Neuronal stem cell (in vitro differentiated cells): ENCODE measurements at regions not wholly inside any gene's neighbourhood (a gene's known extent, or its start where the extent isn't known, plus 50 kb on each side); places are given as distances from the start of the nearest gene placed in this dataset.

Source experiments
- DNase-seq: peaks from one replicate; pipeline ENCODE4 v3.0.0-alpha.2; 2013; ENCODE audit warnings: low spot score
- H2AFZ ChIP-seq: one replicate; pipeline ENCODE4 v1.6.1; 2013; ENCODE audit warnings: mild to moderate bottlenecking, low read length, inconsistent platforms
- H2AK5ac ChIP-seq: 2 replicates; pipeline ENCODE4 v1.6.1; 2013; ENCODE audit warnings: low read depth, mild to moderate bottlenecking, inconsistent platforms, low read length, moderate library complexity, mixed read lengths
- H2BK120ac ChIP-seq: 2 replicates; pipeline ENCODE4 v1.6.1; 2013; ENCODE audit warnings: low read depth, mild to moderate bottlenecking, inconsistent platforms, low read length, moderate library complexity, mixed read lengths
- H2BK12ac ChIP-seq: one replicate; pipeline ENCODE4 v1.6.1; 2013; ENCODE audit warnings: low read length, inconsistent platforms
- H2BK15ac ChIP-seq: 2 replicates; pipeline ENCODE4 v1.6.1; 2013; ENCODE audit warnings: mild to moderate bottlenecking, low read length, inconsistent platforms, mixed read lengths
- H2BK5ac ChIP-seq: one replicate; pipeline ENCODE4 v1.6.1; 2013; ENCODE audit warnings: inconsistent platforms, mild to moderate bottlenecking, low read length, moderate library complexity
- H3K14ac ChIP-seq: one replicate; pipeline ENCODE4 v1.6.1; 2013; ENCODE audit warnings: low read length, inconsistent platforms
- H3K18ac ChIP-seq: 2 replicates; pipeline ENCODE4 v1.6.1; 2013; ENCODE audit warnings: low read length, inconsistent platforms
- H3K23ac ChIP-seq: 2 replicates; pipeline ENCODE4 v1.6.1; 2013; ENCODE audit warnings: low read depth, mild to moderate bottlenecking, mixed read lengths, low read length, inconsistent platforms; ENCODE audit not compliant: poor library complexity
- H3K27ac ChIP-seq: replicated peaks from 3 replicates; pipeline ENCODE4 v1.5.1; 2013; ENCODE audit warnings: low read length, inconsistent platforms
- H3K27me3 ChIP-seq, 3 experiments: 2 replicates each; pipeline ENCODE4 v1.6.1; 2013; ENCODE audit warnings: low read length in 3 of 3, mild to moderate bottlenecking in 2 of 3, inconsistent platforms in 1 of 3, low read depth in 1 of 3, mixed read lengths in 1 of 3, moderate library complexity in 1 of 3; ENCODE audit not compliant: control insufficient read depth in 3 of 3, insufficient read depth in 3 of 3
- H3K36me3 ChIP-seq, 2 donors: replicated peaks in 1 of 2; 2 replicates each; pipeline ENCODE4 v1.6.1; 2013; ENCODE audit warnings: low read length in 2 of 2; ENCODE audit not compliant: control insufficient read depth in 2 of 2, insufficient read depth in 2 of 2
- H3K4ac ChIP-seq: 2 replicates; pipeline ENCODE4 v1.6.1; 2013; ENCODE audit warnings: inconsistent platforms, mild to moderate bottlenecking, low read length, moderate library complexity
- H3K4me1 ChIP-seq, 2 donors: 1 replicate in 1 of 2; 2 replicates in 1 of 2; pipeline ENCODE4 v1.6.1; 2013; ENCODE audit warnings: low read length in 2 of 2, low read depth in 1 of 2; ENCODE audit not compliant: control insufficient read depth in 2 of 2, insufficient read depth in 1 of 2
- H3K4me2 ChIP-seq: one replicate; pipeline ENCODE4 v1.6.1; 2013; ENCODE audit warnings: mild to moderate bottlenecking, low read length, inconsistent platforms; ENCODE audit not compliant: insufficient read depth, poor library complexity, severe bottlenecking
- H3K4me3 ChIP-seq, 2 donors: 2 replicates each; pipeline ENCODE4 v1.5.1; 2013; ENCODE audit warnings: low read length in 2 of 2, mild to moderate bottlenecking in 2 of 2, inconsistent platforms in 1 of 2, moderate library complexity in 1 of 2
- H3K79me1 ChIP-seq: one replicate; pipeline ENCODE4 v1.6.1; 2013; ENCODE audit warnings: low read depth, mild to moderate bottlenecking, inconsistent platforms, low read length, moderate library complexity
- H3K9ac ChIP-seq: one replicate; pipeline ENCODE4 v1.6.1; 2013; ENCODE audit warnings: mild to moderate bottlenecking, low read depth, low read length, inconsistent platforms; ENCODE audit not compliant: poor library complexity
- H3K9me3 ChIP-seq, 2 donors: replicated peaks in 1 of 2; 2 replicates each; pipeline versions ENCODE3 to v1.6.1; 2013; ENCODE audit warnings: low read length in 2 of 2, mild to moderate bottlenecking in 2 of 2, inconsistent platforms in 1 of 2, low read depth in 1 of 2, mixed read lengths in 1 of 2, moderate library complexity in 1 of 2; ENCODE audit not compliant: control insufficient read depth in 2 of 2, insufficient read depth in 1 of 2
- H4K8ac ChIP-seq: one replicate; pipeline ENCODE4 v1.6.1; 2013; ENCODE audit warnings: low read depth, mild to moderate bottlenecking, inconsistent platforms, low read length, moderate library complexity
- H4K91ac ChIP-seq: one replicate; pipeline ENCODE4 v1.6.1; 2013; ENCODE audit warnings: low read length, low read depth, mild to moderate bottlenecking, inconsistent platforms; ENCODE audit not compliant: poor library complexity
- WGBS, 2 donors: extraction: QIAGEN DNeasy Blood & Tissue Kit; methylation state at CpG; one replicate each; pipeline ENCODE4 v1.1.7; 2013; ENCODE audit warnings: missing lambda C conversion rate in 2 of 2, mixed read lengths in 1 of 2; ENCODE audit not compliant: insufficient read length in 2 of 2, insufficient replicate concordance in 1 of 2; ENCODE audit errors: extremely low coverage in 2 of 2; 5-methylcytosine and 5-hydroxymethylcytosine counted together

DNA sequence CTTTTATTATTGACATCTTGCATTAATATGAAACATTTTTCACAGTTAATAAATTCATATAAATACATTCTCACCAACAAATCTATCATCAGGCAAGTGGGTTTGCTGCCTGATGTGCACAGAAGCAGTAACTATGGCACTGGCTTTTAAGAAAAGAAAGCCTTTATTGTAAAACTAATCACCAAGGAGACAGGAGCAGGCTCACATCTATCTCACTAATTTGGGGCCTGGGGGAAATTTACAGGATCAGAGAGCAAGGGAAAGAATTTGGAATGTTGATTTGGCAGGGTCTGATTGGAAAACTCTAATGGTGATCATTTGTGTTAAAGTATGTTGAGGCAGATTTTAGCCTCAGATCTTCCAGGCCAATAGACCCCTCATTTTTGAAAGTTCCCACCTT, 605.7 kb downstream of the POM121L12 start:
- Histone ChIP-seq H2AK5ac (no peak overlapping the region), H3K23ac (no peak overlapping the region), H3K36me3 (no peaks in the 10 kb centered on the region), H3K4me2 (no peak overlapping the region), H2BK5ac (no peak overlapping the region), H3K18ac (no peak overlapping the region), H3K9ac (no peak overlapping the region), H3K27me3 (no peaks in the 10 kb centered on the region), H3K4ac (no peak overlapping the region), H4K91ac (no peak overlapping the region), H3K27ac (no peak overlapping the region), H3K4me1 (peaks cover 0 to 4% of the 10 kb centered on the region in 2 donors), H3K9me3 (no peaks in the 10 kb centered on the region), H2AFZ (no peak overlapping the region), H3K79me1 (no peaks in the 10 kb centered on the region), H4K8ac (no peak overlapping the region), H3K4me3 (no peak overlapping the region), H2BK15ac (no peak overlapping the region), H3K14ac (no peak overlapping the region), H2BK120ac (no peak overlapping the region), H2BK12ac (no peak overlapping the region)
- DNase-seq: no peak

DNA sequence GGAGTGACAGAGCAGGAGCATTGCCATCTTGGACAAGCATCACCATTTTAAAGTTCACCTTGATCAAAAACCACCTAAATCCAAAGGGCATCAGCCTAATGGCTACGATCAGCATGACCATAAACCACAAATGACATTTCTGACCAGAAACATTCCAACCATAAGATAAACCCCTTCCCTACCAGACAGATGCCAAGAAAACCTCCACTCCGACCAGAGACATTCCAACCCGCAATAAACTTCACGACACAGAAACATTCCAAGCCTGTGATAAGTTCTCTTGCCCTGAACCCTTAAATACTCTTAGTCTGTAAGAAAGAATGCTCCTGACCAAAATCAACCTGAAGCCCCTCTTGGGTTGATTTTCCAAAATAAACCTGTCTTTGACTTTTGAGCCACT, 606.9 kb downstream of the POM121L12 start:
- H2BK120ac ChIP-seq: no peak overlapping the region
- DNase-seq: no peak

DNA sequence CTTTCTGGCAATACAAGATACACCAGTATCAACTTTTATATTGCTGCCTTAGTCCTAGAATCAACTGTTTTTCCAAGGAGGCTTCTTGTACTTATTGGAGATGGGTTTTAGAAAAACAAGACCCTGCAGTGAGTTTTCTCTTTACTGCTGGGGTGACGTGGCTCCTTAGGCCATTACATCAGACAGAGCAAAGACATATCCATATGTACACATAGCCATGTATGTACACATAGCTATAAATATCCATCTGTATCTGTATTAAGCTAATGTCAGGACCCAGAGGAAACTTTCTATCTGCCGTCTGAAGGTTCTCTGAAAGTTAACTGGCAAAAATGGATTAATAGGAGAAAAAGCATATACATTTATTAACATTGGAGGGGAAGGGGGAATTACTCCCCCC, 607.4 kb downstream of the POM121L12 start:
- Histone ChIP-seq H3K36me3 (no peaks in the 10 kb centered on the region), H3K4me1 (peaks cover 0 to 4% of the 10 kb centered on the region in 2 donors), H2BK15ac (no peak overlapping the region), H3K4me3 (no peak overlapping the region), H2AK5ac (no peak overlapping the region), H2AFZ (no peak overlapping the region), H3K27me3 (no peaks in the 10 kb centered on the region), H4K91ac (no peak overlapping the region), H3K9me3 (no peaks in the 10 kb centered on the region), H2BK5ac (no peak overlapping the region), H3K14ac (no peak overlapping the region), H3K23ac (no peak overlapping the region), H2BK120ac (no peak overlapping the region), H4K8ac (no peak overlapping the region), H3K9ac (no peak overlapping the region), H3K4ac (no peak overlapping the region), H3K27ac (no peak overlapping the region), H2BK12ac (no peak overlapping the region), H3K18ac (no peak overlapping the region), H3K79me1 (no peaks in the 10 kb centered on the region), H3K4me2 (no peak overlapping the region)
- no peak for DNase-seq
- WGBS, 2 donors: no CpG with 5 or more reads among the region's 2 CpGs

More for the DNA sequence above, 606.9 kb downstream of the POM121L12 start:
- no peak overlapping the region for H4K8ac ChIP-seq
- no peaks in the 10 kb centered on the region for H3K9me3 ChIP-seq
- no peak overlapping the region for H2AK5ac ChIP-seq
- H4K91ac ChIP-seq: no peak overlapping the region
- H2BK5ac ChIP-seq: no peak overlapping the region
- peaks cover 0 to 4% of the 10 kb centered on the region in 2 donors for H3K4me1 ChIP-seq
- H3K79me1 ChIP-seq: no peaks in the 10 kb centered on the region
- no peaks in the 10 kb centered on the region for H3K27me3 ChIP-seq
- H3K14ac ChIP-seq: no peak overlapping the region
- H3K36me3 ChIP-seq: no peaks in the 10 kb centered on the region
- no peak overlapping the region for H3K4me2 ChIP-seq
- H3K27ac ChIP-seq: no peak overlapping the region
- no CpG with 5 or more reads among the region's 4 CpGs for WGBS, 2 donors
- H3K9ac ChIP-seq: no peak overlapping the region
- H3K4me3 ChIP-seq: no peak overlapping the region
- H2BK12ac ChIP-seq: no peak overlapping the region
- no peak overlapping the region for H2BK15ac ChIP-seq
- no peak overlapping the region for H3K23ac ChIP-seq
- H3K18ac ChIP-seq: no peak overlapping the region
- H2AFZ ChIP-seq: no peak overlapping the region
- no peak overlapping the region for H3K4ac ChIP-seq

DNA sequence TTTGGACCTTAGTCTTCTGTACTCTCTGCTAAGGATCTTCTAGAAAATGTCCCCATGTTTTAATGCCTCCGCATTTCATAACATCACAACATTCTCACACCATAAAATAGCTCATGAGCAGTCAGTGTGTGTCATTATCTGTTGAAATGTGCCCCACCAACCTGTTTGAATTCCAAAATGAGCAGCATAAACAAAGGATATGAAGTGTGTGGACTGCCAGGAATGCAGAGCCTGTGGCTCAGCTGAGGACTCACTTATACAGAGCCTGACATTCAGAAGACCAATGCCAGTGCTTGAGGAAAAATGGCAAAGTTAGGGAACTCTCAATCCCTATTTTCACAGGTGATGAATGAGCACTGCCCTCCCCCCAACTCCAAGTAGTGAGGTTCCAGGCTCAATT, 621.4 kb downstream of the POM121L12 start:
- WGBS, 2 donors: no CpG with 5 or more reads among the region's 1 CpG

More for the DNA sequence above, 621.4 kb downstream of the POM121L12 start:
- Histone ChIP-seq H3K36me3 (no peaks in the 10 kb centered on the region), H2BK12ac (no peak overlapping the region), H3K9me3 (no peaks in the 10 kb centered on the region), H3K27me3 (no peaks in the 10 kb centered on the region), H3K4me3 (no peak overlapping the region), H2AFZ (no peak overlapping the region), H2BK5ac (no peak overlapping the region), H3K14ac (no peak overlapping the region), H4K91ac (no peak overlapping the region), H3K4ac (no peak overlapping the region), H2AK5ac (no peak overlapping the region), H3K4me2 (no peak overlapping the region), H3K18ac (no peak overlapping the region), H3K27ac (no peak overlapping the region), H2BK15ac (no peak overlapping the region), H3K79me1 (no peaks in the 10 kb centered on the region), H3K4me1 (peaks cover 0 to 3% of the 10 kb centered on the region in 2 donors), H4K8ac (no peak overlapping the region), H3K9ac (no peak overlapping the region), H2BK120ac (no peak overlapping the region), H3K23ac (no peak overlapping the region)
- peak; percentile 4 for DNase-seq
